H1 (cell line): ENCODE measurements at regions not wholly inside any gene's neighbourhood (a gene's known extent, or its start where the extent isn't known, plus 50 kb on each side); places are given as distances from the start of the nearest gene placed in this dataset.

Experiments used
- CTCF ChIA-PET: fragments of 300-600 bp; sonication (Branson Sonifier 250); formaldehyde crosslinking; loops from one replicate; lab custom pipeline; 2021; ENCODE audit not compliant: partially characterized antibody; lab: Charles Lee
- POLR2A ChIA-PET: fragments of 300-600 bp; sonication (Branson Sonifier 250); formaldehyde crosslinking; loops from one replicate; lab custom pipeline; 2021; ENCODE audit warnings: inconsistent platforms; ENCODE audit not compliant: partially characterized antibody; lab: Charles Lee
- DNase-seq, 2 experiments: peaks; one replicate each; pipeline versions ENCODE4 v3.0.0 to v3.0.0-alpha.2; 2010 to 2022; ENCODE audit warnings: low spot score in 2 of 2, low read depth in 1 of 2, mixed read lengths in 1 of 2
- FAIRE-seq: peaks from 2 replicates; lab custom pipeline; 2011; peaks lifted over from hg19 to GRCh38; lab: Jason Lieb, UNC
- H2AFZ ChIP-seq: 2 replicates; pipeline ENCODE4 v1.8.1; 2012; ENCODE audit warnings: low read length, inconsistent platforms
- H2AK5ac ChIP-seq: 2 replicates; pipeline ENCODE4 v1.6.1; 2013; ENCODE audit warnings: low read depth, low read length
- H2BK120ac ChIP-seq: replicated peaks from 2 replicates; pipeline ENCODE3; 2013; ENCODE audit warnings: low read depth, low read length, inconsistent platforms
- H2BK12ac ChIP-seq: 2 replicates; pipeline ENCODE4 v1.6.1; 2013; ENCODE audit warnings: low read depth, low read length
- H2BK15ac ChIP-seq: 2 replicates; pipeline ENCODE4 v1.6.1; 2013; ENCODE audit warnings: low read length
- H2BK20ac ChIP-seq: 2 replicates; pipeline ENCODE4 v1.6.1; 2013; ENCODE audit warnings: low read length
- H2BK5ac ChIP-seq: 2 replicates; pipeline ENCODE4 v1.6.1; 2013; ENCODE audit warnings: low read depth, low read length
- H3K14ac ChIP-seq: 2 replicates; pipeline ENCODE4 v1.6.1; 2013; ENCODE audit warnings: inconsistent platforms; ENCODE audit not compliant: insufficient read length
- H3K18ac ChIP-seq: 2 replicates; pipeline ENCODE4 v1.6.1; 2013; ENCODE audit warnings: low read length; ENCODE audit errors: extremely low read depth
- H3K23ac ChIP-seq: 2 replicates; pipeline ENCODE4 v1.6.1; 2013; ENCODE audit warnings: inconsistent platforms; ENCODE audit not compliant: insufficient read length
- H3K23me2 ChIP-seq: 2 replicates; pipeline ENCODE4 v1.6.1; 2013; ENCODE audit warnings: low read depth, low read length
- H3K27ac ChIP-seq: 2 replicates; pipeline ENCODE4 v1.6.1; 2011; ENCODE audit warnings: low read depth, low read length, inconsistent platforms
- H3K27me3 ChIP-seq, 4 experiments: replicated peaks in 1 of 4; 1 replicate in 1 of 4; 2 replicates in 3 of 4; pipeline versions ENCODE4 v1.6.1 to v1.8.1; 2011 to 2013; ENCODE audit warnings: low read length in 3 of 4, mild to moderate bottlenecking in 3 of 4, inconsistent platforms in 2 of 4, mixed read lengths in 2 of 4, moderate library complexity in 1 of 4; ENCODE audit not compliant: control insufficient read depth in 3 of 4, insufficient read depth in 3 of 4; ENCODE audit errors: extremely low read depth in 1 of 4
- H3K36me3 ChIP-seq, 4 experiments: 2 replicates each; pipeline versions ENCODE4 v1.6.1 to v1.8.1; 2011 to 2013; ENCODE audit warnings: mild to moderate bottlenecking in 4 of 4, low read length in 3 of 4, moderate library complexity in 2 of 4, control low read depth in 1 of 4, inconsistent platforms in 1 of 4; ENCODE audit not compliant: insufficient read depth in 4 of 4, control insufficient read depth in 2 of 4
- H3K4ac ChIP-seq: replicated peaks from 2 replicates; pipeline ENCODE3; 2013; ENCODE audit warnings: low read length, low read depth, mixed read lengths, inconsistent platforms; ENCODE audit not compliant: insufficient read length
- H3K4me1 ChIP-seq, 4 experiments: replicated peaks in 1 of 4; 1 replicate in 1 of 4; 2 replicates in 3 of 4; pipeline versions ENCODE4 v1.6.1 to v1.8.1; 2011 to 2013; ENCODE audit warnings: low read length in 3 of 4, inconsistent platforms in 2 of 4, mixed read lengths in 1 of 4; ENCODE audit not compliant: insufficient read depth in 4 of 4, control insufficient read depth in 3 of 4
- H3K4me2 ChIP-seq, 2 experiments: 2 replicates each; pipeline versions ENCODE4 v1.6.1 to v1.8.1; 2011 to 2013; ENCODE audit warnings: low read depth in 2 of 2, low read length in 2 of 2, control low read depth in 1 of 2, inconsistent platforms in 1 of 2, mild to moderate bottlenecking in 1 of 2; ENCODE audit not compliant: insufficient read depth in 1 of 2
- H3K4me3 ChIP-seq, 4 experiments: fragments of 200-600, 300-600 bp in 1 of 4; sonication (generic), shearing (Covaris generic), sonication (Bioruptor Twin) in 1 of 4; 2 replicates each; pipeline versions ENCODE4 v1.5.1 to v1.8.1; 2011 to 2016; ENCODE audit warnings: low read length in 4 of 4, low read depth in 3 of 4, control low read depth in 2 of 4, inconsistent platforms in 2 of 4, mild to moderate bottlenecking in 2 of 4, mixed read lengths in 1 of 4, moderate library complexity in 1 of 4; ENCODE audit not compliant: insufficient read depth in 2 of 4; ENCODE audit errors: extremely low read depth in 1 of 4
- H3K56ac ChIP-seq: replicated peaks from 2 replicates; pipeline ENCODE3; 2013; ENCODE audit warnings: low read depth, mild to moderate bottlenecking, mixed read lengths, low read length, inconsistent platforms; ENCODE audit not compliant: insufficient read length
- H3K79me1 ChIP-seq: 2 replicates; pipeline ENCODE4 v1.6.1; 2013; ENCODE audit warnings: low read depth, low read length, control low read depth
- H3K79me2 ChIP-seq, 2 experiments: 2 replicates each; pipeline versions ENCODE4 v1.6.1 to v1.8.1; 2012 to 2013; ENCODE audit warnings: low read length in 2 of 2, mild to moderate bottlenecking in 2 of 2, inconsistent platforms in 1 of 2; ENCODE audit not compliant: insufficient read depth in 2 of 2, control insufficient read depth in 1 of 2
- H3K9ac ChIP-seq, 4 experiments: replicated peaks in 1 of 4; 1 replicate in 1 of 4; 2 replicates in 3 of 4; pipeline versions ENCODE4 v1.6.1 to v1.8.1; 2011 to 2013; ENCODE audit warnings: low read depth in 3 of 4, low read length in 3 of 4, control low read depth in 2 of 4, mild to moderate bottlenecking in 2 of 4, moderate library complexity in 2 of 4, inconsistent platforms in 1 of 4; ENCODE audit errors: extremely low read depth in 1 of 4
- H3K9me3 ChIP-seq, 2 experiments: 2 replicates each; pipeline versions ENCODE4 v1.6.1 to v1.8.1; 2012 to 2013; ENCODE audit warnings: mild to moderate bottlenecking in 2 of 2, moderate library complexity in 2 of 2, control low read depth in 1 of 2, inconsistent platforms in 1 of 2, low read depth in 1 of 2, low read length in 1 of 2, mixed read lengths in 1 of 2; ENCODE audit not compliant: insufficient read depth in 2 of 2
- H4K20me1 ChIP-seq, 2 experiments: replicated peaks in 1 of 2; 2 replicates each; pipeline versions ENCODE3 to v1.8.1; 2011 to 2013; ENCODE audit warnings: inconsistent platforms in 2 of 2, low read length in 2 of 2, mild to moderate bottlenecking in 1 of 2; ENCODE audit not compliant: insufficient read depth in 2 of 2, control insufficient read depth in 1 of 2
- H4K5ac ChIP-seq: 2 replicates; pipeline ENCODE4 v1.6.1; 2013; ENCODE audit warnings: low read length, low read depth, mixed read lengths, inconsistent platforms; ENCODE audit not compliant: insufficient read length
- H4K8ac ChIP-seq: 2 replicates; pipeline ENCODE4 v1.8.0; 2013; ENCODE audit warnings: mild to moderate bottlenecking, moderate library complexity, low read length, inconsistent platforms; ENCODE audit not compliant: insufficient read depth; ENCODE audit errors: extremely low read depth
- H4K91ac ChIP-seq: replicated peaks from 2 replicates; pipeline ENCODE3; 2013; ENCODE audit warnings: low read length, mixed read lengths, inconsistent platforms; ENCODE audit not compliant: insufficient read length
- CTBP2 ChIP-seq: IDR thresholded peaks from 2 replicates; pipeline ENCODE4 v1.7.0; 2011; ENCODE audit warnings: borderline replicate concordance, mild to moderate bottlenecking, moderate library complexity, mixed read lengths, low read length; ENCODE audit not compliant: insufficient read depth, insufficient read length
- EP300 ChIP-seq, 2 experiments: IDR thresholded peaks; 1 replicate in 1 of 2; 2 replicates in 1 of 2; pipeline ENCODE4 v1.6.1; 2011 to 2012; ENCODE audit warnings: low read depth in 2 of 2, low read length in 2 of 2, mild to moderate bottlenecking in 2 of 2, borderline replicate concordance in 1 of 2, inconsistent platforms in 1 of 2, moderate library complexity in 1 of 2
- EZH2 ChIP-seq: fragments of 200-600 bp; sonication (generic); IDR thresholded peaks from 2 replicates; pipeline ENCODE4 v1.7.1; 2012; ENCODE audit warnings: low read depth, mild to moderate bottlenecking, moderate library complexity, low read length, inconsistent platforms; ENCODE audit not compliant: severe bottlenecking
- FOSL1 ChIP-seq: IDR thresholded peaks from 2 replicates; pipeline ENCODE4 v1.6.1; 2011; ENCODE audit warnings: mild to moderate bottlenecking, low read depth, low read length, moderate library complexity; ENCODE audit not compliant: insufficient read depth
- HDAC6 ChIP-seq: IDR thresholded peaks from one replicate; pipeline ENCODE4 v1.7.1; 2012; ENCODE audit warnings: low read depth, mild to moderate bottlenecking, inconsistent platforms, low read length, moderate library complexity
- JUND ChIP-seq: IDR thresholded peaks from 2 replicates; pipeline ENCODE4 v1.6.1; 2011; ENCODE audit warnings: mild to moderate bottlenecking, improper control_type of control experiment, low read length
- NRF1 ChIP-seq: IDR thresholded peaks from 2 replicates; pipeline ENCODE4 v1.6.1; 2011; ENCODE audit warnings: mild to moderate bottlenecking, low read depth, low read length, improper control_type of control experiment
- POLR2AphosphoS5 ChIP-seq: IDR thresholded peaks from 2 replicates; pipeline ENCODE4 v1.6.1; 2011; ENCODE audit warnings: low read depth, low read length
- POU5F1 ChIP-seq: IDR thresholded peaks from 2 replicates; pipeline ENCODE4 v1.6.1; 2011; ENCODE audit warnings: low read depth, mild to moderate bottlenecking, low read length, moderate library complexity
- RBBP5 ChIP-seq: IDR thresholded peaks from 2 replicates; pipeline ENCODE4 v1.7.1; 2012; ENCODE audit warnings: low read depth, mild to moderate bottlenecking, inconsistent platforms, low read length, moderate library complexity, borderline replicate concordance
- RXRA ChIP-seq: IDR thresholded peaks from 2 replicates; pipeline ENCODE4 v1.6.1; 2011; ENCODE audit warnings: low read depth, mild to moderate bottlenecking, low read length, moderate library complexity; ENCODE audit not compliant: insufficient read depth
- SIX5 ChIP-seq: IDR thresholded peaks from 2 replicates; pipeline ENCODE4 v1.6.1; 2011; ENCODE audit warnings: mild to moderate bottlenecking, low read depth, low read length
- TBP ChIP-seq: IDR thresholded peaks from 2 replicates; pipeline ENCODE4 v1.6.1; 2011; ENCODE audit warnings: low read depth, low read length, improper control_type of control experiment
- ZNF274 ChIP-seq: IDR thresholded peaks from 2 replicates; pipeline ENCODE4 v1.7.0; 2012; ENCODE audit warnings: low read length, borderline replicate concordance; ENCODE audit errors: extremely low read depth
- WGBS, 2 experiments: shearing (Covaris generic) in 1 of 2; methylation state at CpG; one replicate each; pipeline versions ENCODE4 v1.1.6 to v1.1.7; 2013 to 2015; ENCODE audit warnings: low lambda C conversion rate in 2 of 2, mixed read lengths in 2 of 2, inconsistent platforms in 1 of 2, low coverage in 1 of 2, missing lambda C conversion rate in 1 of 2; ENCODE audit not compliant: insufficient replicate concordance in 2 of 2, insufficient coverage in 1 of 2, insufficient read length in 1 of 2; ENCODE audit errors: extremely low coverage in 1 of 2, missing lambda C conversion rate in 1 of 2; 5-methylcytosine and 5-hydroxymethylcytosine counted together
- TF ChIP-seq, protein P1 (sequence below): IDR thresholded peaks from 2 replicates; pipeline ENCODE4 v1.6.1; 2012; ENCODE audit warnings: inconsistent platforms

DNA sequence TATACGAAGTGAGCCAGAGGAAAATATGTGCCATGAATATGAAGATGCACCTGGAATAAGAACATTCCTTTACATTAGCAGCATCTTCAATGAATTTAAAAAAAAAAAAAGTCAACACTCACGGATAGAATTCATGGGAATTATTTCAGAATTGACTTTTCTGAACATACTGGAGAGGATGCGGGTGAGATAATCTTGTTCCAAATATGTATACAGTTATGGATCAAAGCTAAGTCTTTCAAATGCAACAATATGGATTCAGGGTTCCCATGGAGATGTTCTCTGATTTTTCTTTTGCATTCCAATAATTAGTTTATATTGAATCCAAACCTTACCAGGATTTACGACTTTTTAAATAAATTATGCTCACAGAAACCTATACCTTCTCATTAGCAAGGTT lies 1660.7 kb downstream of the SLITRK1 start:
- no peak overlapping the region for H3K14ac ChIP-seq
- CTCF ChIA-PET, result no interaction called here
- no peaks in the 10 kb centered on the region for H3K79me2 ChIP-seq
- no peak overlapping the region for H2BK5ac ChIP-seq
- H2BK20ac ChIP-seq, result no peak overlapping the region
- no peak overlapping the region for H4K91ac ChIP-seq
- H3K4ac ChIP-seq, result no peak overlapping the region
- H2BK12ac ChIP-seq, result no peak overlapping the region
- no peak overlapping the region for H3K9ac ChIP-seq
- H3K23ac ChIP-seq, result no peak overlapping the region
- no peaks in the 10 kb centered on the region for H3K23me2 ChIP-seq
- no peak overlapping the region for H3K56ac ChIP-seq
- no peak overlapping the region for H2BK15ac ChIP-seq
- H3K36me3 ChIP-seq, result no peaks in the 10 kb centered on the region
- no peak overlapping the region for H2BK120ac ChIP-seq
- H2AFZ ChIP-seq, result no peak overlapping the region
- no peak overlapping the region for H3K4me3 ChIP-seq
- no peaks in the 10 kb centered on the region for H3K4me1 ChIP-seq
- no peak overlapping the region for H3K4me2 ChIP-seq
- H3K79me1 ChIP-seq, result no peaks in the 10 kb centered on the region
- H4K20me1 ChIP-seq, result no peaks in the 10 kb centered on the region
- 91% methylated on average over 4 of the region's 4 CpGs; no CpG with 5 or more reads in 1 of the 2 experiments for WGBS, 2 experiments
- no peak overlapping the region for H3K18ac ChIP-seq
- no peaks in the 10 kb centered on the region for H3K9me3 ChIP-seq
- no peak overlapping the region for H3K27ac ChIP-seq
- no peak overlapping the region for H2AK5ac ChIP-seq
- no peak overlapping the region for H4K8ac ChIP-seq
- DNase-seq (no peak), FAIRE-seq (no peak)
- POLR2A ChIA-PET, result no interaction called here
- H4K5ac ChIP-seq, result no peak overlapping the region
- H3K27me3 ChIP-seq, result no peaks in the 10 kb centered on the region
- no peak for TF ChIP-seq RXRA
- TF ChIP-seq CTBP2, result no peak
- TF ChIP-seq TBP, result no peak
- no peak for TF ChIP-seq NRF1
- no peak for TF ChIP-seq FOSL1
- no peak for TF ChIP-seq HDAC6
- no peak for TF ChIP-seq JUND
- TF ChIP-seq EZH2, result no peak
- no peak for TF ChIP-seq POLR2AphosphoS5
- no peak for TF ChIP-seq POU5F1
- no peak for TF ChIP-seq SIX5
- TF ChIP-seq, protein P1, sequence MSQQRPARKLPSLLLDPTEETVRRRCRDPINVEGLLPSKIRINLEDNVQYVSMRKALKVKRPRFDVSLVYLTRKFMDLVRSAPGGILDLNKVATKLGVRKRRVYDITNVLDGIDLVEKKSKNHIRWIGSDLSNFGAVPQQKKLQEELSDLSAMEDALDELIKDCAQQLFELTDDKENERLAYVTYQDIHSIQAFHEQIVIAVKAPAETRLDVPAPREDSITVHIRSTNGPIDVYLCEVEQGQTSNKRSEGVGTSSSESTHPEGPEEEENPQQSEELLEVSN, result no peak
- TF ChIP-seq RBBP5, result no peak
- TF ChIP-seq ZNF274, result no peak
- no peak for TF ChIP-seq EP300 (IDR thresholded peaks at IDR 0.05; ENCODE audit: borderline replicate concordance in 1 of 2, low read depth in 2 of 2, low read length in 2 of 2)
